Osteoblast (primary cell): ENCODE measurements at regions not wholly inside any gene's neighbourhood (a gene's known extent, or its start where the extent isn't known, plus 50 kb on each side); places are given as distances from the start of the nearest gene placed in this dataset.

Experiments used
- DNase-seq: peaks from one replicate; pipeline ENCODE4 v3.0.0; 2011; ENCODE audit warnings: low spot score, mixed read lengths; ENCODE audit not compliant: insufficient read length; ENCODE audit errors: missing footprints
- H2AFZ ChIP-seq: 2 replicates; pipeline ENCODE4 v1.6.0; 2011; ENCODE audit warnings: mild to moderate bottlenecking, low read length
- H3K27ac ChIP-seq: 2 replicates; pipeline ENCODE4 v1.5.1; 2011; ENCODE audit warnings: mild to moderate bottlenecking, low read depth, low read length, moderate library complexity
- H3K27me3 ChIP-seq: 2 replicates; pipeline ENCODE4 v1.6.0; 2012; ENCODE audit warnings: mild to moderate bottlenecking, control low read depth, inconsistent platforms, low read length, moderate library complexity; ENCODE audit not compliant: insufficient read depth
- H3K36me3 ChIP-seq: 2 replicates; pipeline ENCODE4 v1.5.1; 2011; ENCODE audit warnings: mild to moderate bottlenecking, low read length, control low read depth, moderate library complexity; ENCODE audit not compliant: insufficient read depth
- H3K4me1 ChIP-seq: 2 replicates; pipeline ENCODE4 v1.5.1; 2011; ENCODE audit warnings: mild to moderate bottlenecking, low read length, control low read depth, moderate library complexity; ENCODE audit not compliant: insufficient read depth
- H3K4me2 ChIP-seq: 2 replicates; pipeline ENCODE4 v1.6.0; 2011; ENCODE audit warnings: mild to moderate bottlenecking, low read length; ENCODE audit not compliant: insufficient read depth
- H3K4me3 ChIP-seq: fragments of 200-600 bp; sonication (generic); 3 replicates; pipeline ENCODE4 v1.5.1; 2012; ENCODE audit warnings: mild to moderate bottlenecking, low read length, inconsistent platforms; ENCODE audit not compliant: insufficient read depth
- H3K79me2 ChIP-seq: 2 replicates; pipeline ENCODE4 v1.6.0; 2012; ENCODE audit warnings: mild to moderate bottlenecking, low read length, control low read depth, inconsistent platforms; ENCODE audit not compliant: insufficient read depth
- H3K9me3 ChIP-seq: 2 replicates; pipeline ENCODE4 v1.5.1; 2011; ENCODE audit warnings: low read depth, low read length, control low read depth
- H4K20me1 ChIP-seq: 2 replicates; pipeline ENCODE4 v1.6.0; 2012; ENCODE audit warnings: mild to moderate bottlenecking, low read length, control low read depth; ENCODE audit not compliant: insufficient read depth
- TF ChIP-seq, protein P1 (sequence below): IDR thresholded peaks from 2 replicates; pipeline ENCODE4 v1.5.1; 2011; ENCODE audit warnings: mild to moderate bottlenecking, low read depth, low read length, moderate library complexity; ENCODE audit errors: extremely low read depth

DNA sequence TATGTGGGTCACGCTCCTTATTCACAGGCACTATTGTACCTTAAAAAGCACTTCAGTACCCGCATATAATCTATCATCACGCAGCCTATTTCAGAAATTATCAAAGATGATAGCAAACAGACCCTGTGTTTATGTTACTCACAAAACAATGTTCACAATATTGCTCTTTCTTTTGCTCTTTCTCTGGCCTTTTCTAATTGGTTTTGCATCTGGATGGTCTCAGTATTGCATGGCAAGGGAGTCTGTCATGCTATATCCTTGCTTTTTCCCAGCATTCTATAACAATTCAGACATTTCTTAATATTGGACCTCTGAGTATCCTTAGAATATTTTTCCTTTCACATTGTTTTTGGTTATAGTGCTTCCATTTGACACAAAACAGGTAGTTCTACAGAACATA is 541.8 kb upstream of the KLF12 start:
- Histone ChIP-seq H3K27ac (no peak overlapping the region), H3K79me2 (no peaks in the 10 kb centered on the region), H3K27me3 (no peaks in the 10 kb centered on the region), H3K9me3 (no peaks in the 10 kb centered on the region), H3K4me2 (no peak overlapping the region), H3K36me3 (no peaks in the 10 kb centered on the region), H4K20me1 (no peaks in the 10 kb centered on the region), H3K4me3 (no peak overlapping the region), H2AFZ (no peak overlapping the region), H3K4me1 (no peaks in the 10 kb centered on the region)
- TF ChIP-seq, protein P1, sequence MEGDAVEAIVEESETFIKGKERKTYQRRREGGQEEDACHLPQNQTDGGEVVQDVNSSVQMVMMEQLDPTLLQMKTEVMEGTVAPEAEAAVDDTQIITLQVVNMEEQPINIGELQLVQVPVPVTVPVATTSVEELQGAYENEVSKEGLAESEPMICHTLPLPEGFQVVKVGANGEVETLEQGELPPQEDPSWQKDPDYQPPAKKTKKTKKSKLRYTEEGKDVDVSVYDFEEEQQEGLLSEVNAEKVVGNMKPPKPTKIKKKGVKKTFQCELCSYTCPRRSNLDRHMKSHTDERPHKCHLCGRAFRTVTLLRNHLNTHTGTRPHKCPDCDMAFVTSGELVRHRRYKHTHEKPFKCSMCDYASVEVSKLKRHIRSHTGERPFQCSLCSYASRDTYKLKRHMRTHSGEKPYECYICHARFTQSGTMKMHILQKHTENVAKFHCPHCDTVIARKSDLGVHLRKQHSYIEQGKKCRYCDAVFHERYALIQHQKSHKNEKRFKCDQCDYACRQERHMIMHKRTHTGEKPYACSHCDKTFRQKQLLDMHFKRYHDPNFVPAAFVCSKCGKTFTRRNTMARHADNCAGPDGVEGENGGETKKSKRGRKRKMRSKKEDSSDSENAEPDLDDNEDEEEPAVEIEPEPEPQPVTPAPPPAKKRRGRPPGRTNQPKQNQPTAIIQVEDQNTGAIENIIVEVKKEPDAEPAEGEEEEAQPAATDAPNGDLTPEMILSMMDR = no peak
- DNase-seq = no peak

DNA sequence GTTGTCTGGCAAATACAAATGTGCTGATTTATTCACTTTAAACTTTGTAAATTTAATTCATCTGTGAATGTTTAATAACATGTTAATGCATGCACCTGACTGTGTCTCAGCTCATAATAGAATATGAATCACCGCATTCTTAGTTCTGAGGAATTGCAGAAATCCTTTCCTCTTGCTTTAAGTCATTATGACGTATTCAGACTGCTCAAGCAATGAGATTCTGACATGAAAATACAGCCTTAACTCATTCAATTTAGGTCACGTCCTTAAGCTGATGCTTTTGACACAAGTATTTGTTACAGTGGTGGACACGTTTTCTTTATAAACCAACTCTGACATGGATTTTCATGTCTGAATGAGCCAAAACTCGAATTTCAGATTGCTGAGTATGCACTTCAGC is 541.0 kb upstream of the KLF12 start:
- TF ChIP-seq, protein P1 = no peak
- Histone ChIP-seq H3K79me2 (no peaks in the 10 kb centered on the region), H3K36me3 (no peaks in the 10 kb centered on the region), H3K27ac (no peak overlapping the region), H3K9me3 (no peaks in the 10 kb centered on the region), H2AFZ (no peak overlapping the region), H3K4me1 (no peaks in the 10 kb centered on the region), H3K27me3 (no peaks in the 10 kb centered on the region), H3K4me2 (no peak overlapping the region), H4K20me1 (no peaks in the 10 kb centered on the region), H3K4me3 (no peak overlapping the region)
- no peak for DNase-seq

DNA sequence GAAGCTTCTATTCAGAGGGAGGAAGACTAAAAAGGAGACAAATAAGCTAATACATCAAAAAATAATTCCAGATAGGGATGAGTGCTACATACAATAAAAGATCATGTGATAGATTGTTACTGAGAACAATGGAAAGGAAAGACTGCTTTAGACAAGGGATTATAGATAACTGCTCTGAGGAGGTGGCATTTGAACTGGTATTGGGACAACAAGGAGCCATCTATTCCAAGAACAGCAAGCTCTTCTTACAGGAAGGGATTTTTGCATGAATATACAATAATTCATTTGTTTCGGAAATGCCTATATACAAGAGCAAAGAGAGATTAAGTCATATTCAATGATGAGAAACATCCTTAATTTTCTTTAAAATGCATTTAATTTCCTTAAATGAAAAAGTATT is 540.5 kb upstream of the KLF12 start:
- Histone ChIP-seq H3K9me3 (no peaks in the 10 kb centered on the region), H3K4me1 (no peaks in the 10 kb centered on the region), H3K36me3 (no peaks in the 10 kb centered on the region), H2AFZ (no peak overlapping the region), H3K4me3 (no peak overlapping the region), H3K79me2 (no peaks in the 10 kb centered on the region), H3K27me3 (no peaks in the 10 kb centered on the region), H4K20me1 (no peaks in the 10 kb centered on the region), H3K27ac (no peak overlapping the region), H3K4me2 (no peak overlapping the region)
- TF ChIP-seq, protein P1 = no peak
- DNase-seq = no peak

DNA sequence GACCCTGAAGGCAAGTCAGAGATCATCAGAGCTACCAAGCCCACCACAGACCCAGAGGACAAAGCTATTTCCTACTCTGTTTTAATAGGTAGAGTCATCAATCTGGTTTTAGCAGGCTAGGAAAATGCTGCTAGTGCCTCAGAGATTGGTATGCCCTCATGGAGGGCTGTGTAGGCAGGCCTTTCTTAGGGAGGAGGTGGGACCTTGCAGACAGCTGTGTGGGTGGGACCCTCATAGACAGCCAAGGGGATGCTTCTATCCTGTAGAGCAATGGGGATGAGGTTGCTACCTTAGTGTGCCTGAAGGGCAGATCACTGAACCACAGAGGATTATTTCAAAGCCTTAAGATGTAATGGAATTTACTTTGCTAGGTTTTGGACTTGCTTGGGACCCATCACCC is 534.9 kb upstream of the KLF12 start:
- no peak overlapping the region for H3K4me2 ChIP-seq
- no peaks in the 10 kb centered on the region for H3K4me1 ChIP-seq
- H3K27ac ChIP-seq = no peak overlapping the region
- no peak overlapping the region for H3K4me3 ChIP-seq
- H2AFZ ChIP-seq = no peak overlapping the region
- no peaks in the 10 kb centered on the region for H4K20me1 ChIP-seq
- H3K36me3 ChIP-seq = no peaks in the 10 kb centered on the region
- TF ChIP-seq, protein P1 = no peak
- H3K27me3 ChIP-seq = no peaks in the 10 kb centered on the region
- no peaks in the 10 kb centered on the region for H3K9me3 ChIP-seq
- no peak for DNase-seq
- no peaks in the 10 kb centered on the region for H3K79me2 ChIP-seq
